Activated effector memory CD4-positive, alpha-beta T cell treated with Interleukin-2 at 50 U/mL for 16 hours (primary cell): ENCODE measurements at regions not wholly inside any gene's neighbourhood (a gene's known extent, or its start where the extent isn't known, plus 50 kb on each side); places are given as distances from the start of the nearest gene placed in this dataset.

Experiments used
- DNase-seq: peaks from one replicate; pipeline ENCODE4 v3.0.0-alpha.2; 2020

DNA sequence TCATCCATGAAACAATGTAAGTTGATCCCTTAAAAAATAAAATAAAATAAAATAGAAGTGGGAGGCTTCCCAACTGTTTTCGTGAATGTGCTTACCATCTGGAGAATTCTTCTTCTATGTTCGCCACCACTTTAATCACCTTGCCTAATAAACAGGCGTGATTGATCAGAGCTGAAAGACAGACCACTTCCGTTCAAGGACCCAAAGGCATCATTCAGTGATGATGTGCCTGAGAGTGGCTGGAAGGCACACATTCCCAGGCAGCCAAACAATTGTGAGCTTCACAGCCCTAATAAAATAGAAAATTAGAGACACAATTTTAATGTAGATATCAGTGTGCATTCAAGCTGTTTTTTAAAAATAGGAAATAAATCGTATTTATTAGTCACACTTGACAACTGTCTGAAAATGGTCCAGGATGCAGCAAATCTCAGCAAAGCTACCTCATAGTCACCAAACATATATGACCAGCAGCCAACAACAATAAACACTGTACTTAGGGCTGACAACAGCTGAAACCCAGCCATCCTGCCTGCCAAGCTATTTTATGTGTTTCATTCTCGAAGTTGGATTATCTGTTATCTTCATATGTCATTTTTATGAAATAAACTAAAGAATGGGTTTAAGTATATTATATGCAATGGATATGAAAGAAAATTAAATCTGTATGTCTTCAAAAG is 163.2 kb upstream of the FAM9B start:
- DNase-seq = no peak

DNA sequence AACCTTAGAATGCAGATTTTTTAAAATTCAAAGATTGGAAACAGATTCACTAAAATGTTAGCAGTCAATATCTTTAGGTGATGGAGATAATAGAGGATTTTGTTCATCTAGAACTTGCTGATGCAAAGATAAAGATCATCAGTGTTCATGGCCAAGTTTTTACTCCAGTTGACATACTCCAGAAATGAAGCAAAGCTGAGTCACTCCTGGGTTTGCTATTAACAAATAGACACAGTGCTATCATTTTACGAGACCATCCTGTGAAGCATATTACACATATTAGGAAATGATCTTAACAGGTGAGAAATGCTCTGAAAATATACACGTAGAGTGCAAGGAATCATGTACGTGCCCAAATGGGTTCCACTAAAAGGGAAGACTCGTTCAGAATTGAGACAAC is 170.6 kb upstream of the FAM9B start:
- DNase-seq = no peak

DNA sequence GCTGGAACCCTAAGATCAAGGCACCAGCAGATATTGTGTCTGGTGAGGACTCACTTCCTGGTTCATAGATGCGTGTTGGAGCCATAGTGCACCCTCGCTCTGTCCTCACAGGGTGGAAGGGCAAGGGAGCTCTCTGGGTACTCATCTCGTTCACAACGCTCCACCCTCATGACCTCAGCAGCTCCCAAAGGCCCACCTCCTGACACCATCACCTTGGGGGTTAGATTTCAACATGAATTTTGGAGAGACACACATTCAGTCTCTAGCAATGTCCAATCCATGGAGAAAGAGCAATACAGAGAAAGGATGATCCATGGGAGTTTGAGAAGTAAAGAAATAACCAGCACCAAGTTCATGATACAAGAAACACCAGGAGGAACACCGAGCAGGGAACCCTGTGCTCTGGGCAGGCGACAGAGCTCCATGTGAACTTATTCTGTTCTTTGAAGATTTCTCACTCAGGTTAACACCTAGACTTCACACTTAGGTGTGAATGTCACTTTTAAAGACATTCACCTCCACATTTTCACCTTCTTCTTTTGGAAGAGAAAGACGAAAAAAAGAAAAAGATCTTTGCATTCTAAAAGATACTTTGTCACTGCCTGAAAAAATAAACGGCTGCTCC is 171.8 kb upstream of the FAM9B start:
- no peak for DNase-seq

DNA sequence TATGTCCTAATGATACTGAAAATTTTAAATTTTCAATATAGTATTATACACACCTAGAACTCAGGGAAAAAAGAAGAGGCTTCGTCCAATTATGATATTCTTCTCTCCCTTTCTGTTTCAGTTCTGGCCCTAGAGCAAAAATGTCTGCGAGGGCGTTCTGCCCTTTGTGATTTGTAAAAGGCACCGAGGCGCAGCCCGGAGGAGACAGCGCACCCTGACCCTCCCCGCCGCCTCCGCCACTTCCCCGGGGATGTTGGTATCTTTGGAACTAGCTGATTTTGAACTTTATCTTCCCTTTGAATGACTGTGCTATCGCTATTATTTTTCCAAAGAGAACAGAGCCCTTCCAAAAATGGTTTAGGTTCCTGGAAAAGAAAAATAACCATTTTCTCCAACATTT is 173.2 kb upstream of the FAM9B start:
- DNase-seq = no peak

DNA sequence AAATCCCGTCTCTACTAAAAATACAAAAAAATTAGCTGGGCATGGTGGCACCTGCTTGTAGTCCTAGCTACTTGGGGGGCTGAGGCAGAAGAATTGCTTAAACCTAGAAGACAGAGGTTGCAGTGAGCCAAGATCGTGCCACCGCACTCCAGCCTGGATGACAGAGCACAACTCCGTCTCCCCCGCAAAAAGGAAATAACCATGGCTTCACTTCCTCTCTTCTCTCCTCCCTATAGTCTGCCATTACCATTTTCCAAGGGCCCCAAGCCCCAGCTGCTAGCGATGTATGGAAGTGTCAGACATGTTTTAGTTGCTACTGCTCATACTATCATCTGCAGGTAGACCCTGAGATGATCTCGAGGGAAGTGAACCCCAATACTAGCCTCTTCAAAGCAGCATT is 177.3 kb upstream of the FAM9B start:
- no peak for DNase-seq

DNA sequence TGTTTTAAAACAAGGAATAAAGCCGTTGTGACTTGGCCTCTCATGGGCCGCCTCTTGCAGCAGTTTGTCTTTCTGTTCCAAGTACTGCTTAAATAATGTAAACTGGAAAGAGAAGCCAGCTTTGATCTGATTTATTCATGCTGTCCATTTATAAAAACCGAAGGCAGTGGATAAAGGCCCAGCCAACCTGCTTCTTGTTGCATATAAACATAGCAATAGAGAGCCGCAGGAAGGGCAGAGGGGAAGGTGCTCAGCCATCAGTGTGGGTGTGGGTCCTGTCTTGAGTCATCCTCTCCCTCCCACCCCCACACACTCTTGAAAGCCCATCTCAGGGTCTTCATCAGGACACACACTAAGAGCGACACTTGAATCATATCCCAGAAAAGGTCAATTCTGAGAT is 187.9 kb upstream of the FAM9B start:
- DNase-seq = no peak

DNA sequence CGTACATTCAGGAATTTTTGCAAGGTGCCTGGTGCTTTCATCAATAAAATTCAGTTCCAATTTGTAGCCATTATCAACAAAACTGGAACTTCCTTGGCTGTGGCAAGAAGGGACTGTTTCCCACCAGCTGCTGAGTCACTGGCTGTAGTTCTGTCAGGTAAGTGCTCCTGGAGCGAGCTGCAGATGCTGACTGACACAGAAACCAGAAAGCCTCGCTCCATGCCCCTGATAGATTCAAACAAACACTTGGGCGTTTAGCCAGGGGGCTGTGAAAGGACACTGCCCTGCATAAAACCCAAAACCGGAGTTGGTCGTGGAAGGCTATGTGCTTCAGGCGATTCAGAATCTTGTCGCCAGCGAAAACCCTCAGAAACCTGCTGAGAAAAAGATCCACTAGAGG is 188.4 kb upstream of the FAM9B start:
- no peak for DNase-seq

DNA sequence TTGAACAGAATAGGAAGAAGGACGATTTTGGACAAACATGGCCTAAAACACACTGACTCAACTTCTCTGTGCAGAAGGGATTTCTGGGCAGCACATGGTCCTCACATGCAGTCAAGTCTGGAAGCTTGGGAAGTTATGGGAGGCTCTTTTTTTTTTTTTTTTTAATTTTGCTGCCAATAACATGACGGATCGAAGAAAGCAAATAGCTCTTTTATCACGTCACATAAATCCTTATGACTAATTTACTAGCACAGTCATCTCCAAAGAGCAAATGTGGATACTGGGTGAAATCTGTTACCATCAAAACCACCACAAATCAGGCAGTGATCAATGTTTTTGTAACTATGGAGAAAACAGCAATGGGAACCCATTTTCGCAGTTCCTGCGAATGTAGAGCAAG is 193.3 kb upstream of the FAM9B start:
- no peak for DNase-seq

DNA sequence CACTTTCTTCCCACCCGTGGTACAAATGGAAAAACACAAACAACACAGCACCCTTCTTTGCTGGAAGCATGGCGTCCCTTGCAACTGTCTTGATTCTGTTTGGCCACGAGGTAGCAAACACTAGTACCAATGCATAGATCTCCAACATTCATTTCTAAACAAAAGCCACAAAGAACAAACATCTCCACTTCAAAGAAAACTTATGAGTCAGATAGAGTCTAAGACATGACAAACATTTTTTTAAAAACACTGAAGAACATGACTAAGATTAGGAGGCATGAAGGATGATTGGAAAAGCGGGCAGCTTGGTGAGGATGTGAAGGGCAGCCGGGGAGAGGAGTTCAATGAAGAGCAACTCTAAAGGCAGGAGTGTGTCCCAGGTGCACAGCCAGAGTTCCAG is 197.6 kb upstream of the FAM9B start:
- DNase-seq = no peak

DNA sequence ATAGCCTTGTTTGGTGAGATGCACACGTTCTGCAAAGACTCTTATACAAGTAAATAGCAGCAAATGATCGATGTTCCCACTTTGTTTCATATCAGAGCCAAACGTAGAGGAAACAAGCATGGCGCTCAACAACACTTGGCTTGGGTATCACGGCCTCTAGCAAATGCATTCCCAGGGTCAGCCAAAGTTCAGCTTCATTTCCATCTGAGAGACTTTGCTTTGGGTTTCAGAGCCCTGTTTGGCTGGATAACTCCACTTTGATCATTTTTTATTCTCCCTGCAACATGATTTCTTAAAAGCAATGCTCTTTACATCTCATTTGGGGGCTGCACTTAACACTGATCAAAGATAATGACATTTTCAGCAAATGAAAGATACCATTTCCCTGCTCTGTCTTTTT is 199.2 kb upstream of the FAM9B start:
- no peak for DNase-seq

DNA sequence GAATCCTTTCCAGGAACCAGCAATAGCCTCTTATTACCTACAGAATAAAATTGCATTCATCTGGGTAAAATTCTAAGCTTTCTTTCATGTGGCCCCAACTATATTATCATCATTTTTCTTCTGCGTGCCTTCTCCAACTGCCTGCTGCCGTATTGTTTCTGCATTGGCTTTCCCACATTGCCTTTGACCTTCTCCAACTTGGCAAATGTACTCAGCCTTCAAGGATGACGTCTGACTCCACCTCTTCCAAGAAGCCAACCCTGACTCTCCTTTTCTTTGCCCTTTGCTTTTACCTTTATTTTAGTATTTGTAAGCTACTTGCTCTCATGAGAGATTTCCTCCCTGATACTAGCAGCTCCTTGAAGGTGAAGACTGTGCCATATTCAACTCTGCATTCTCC is 200.4 kb upstream of the FAM9B start:
- DNase-seq = no peak

DNA sequence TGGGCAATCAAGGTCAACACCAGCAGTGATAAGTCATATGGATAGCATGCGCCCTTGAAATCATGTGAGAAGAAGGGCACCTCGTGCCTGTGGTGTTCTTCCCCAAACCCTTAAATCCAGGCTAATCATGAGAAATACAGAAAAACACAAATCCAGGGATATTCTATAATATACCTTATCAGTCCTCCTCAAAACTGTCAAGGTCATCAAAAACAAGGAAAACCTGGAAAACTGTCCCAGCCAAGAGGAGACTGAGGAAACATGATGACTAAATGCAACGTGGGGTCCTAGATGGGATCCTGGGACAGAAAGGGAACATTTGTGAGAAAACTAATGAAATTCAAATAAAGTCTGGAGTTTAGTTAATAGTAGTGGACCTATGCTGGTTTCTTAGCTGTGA is 201.8 kb upstream of the FAM9B start:
- no peak for DNase-seq

DNA sequence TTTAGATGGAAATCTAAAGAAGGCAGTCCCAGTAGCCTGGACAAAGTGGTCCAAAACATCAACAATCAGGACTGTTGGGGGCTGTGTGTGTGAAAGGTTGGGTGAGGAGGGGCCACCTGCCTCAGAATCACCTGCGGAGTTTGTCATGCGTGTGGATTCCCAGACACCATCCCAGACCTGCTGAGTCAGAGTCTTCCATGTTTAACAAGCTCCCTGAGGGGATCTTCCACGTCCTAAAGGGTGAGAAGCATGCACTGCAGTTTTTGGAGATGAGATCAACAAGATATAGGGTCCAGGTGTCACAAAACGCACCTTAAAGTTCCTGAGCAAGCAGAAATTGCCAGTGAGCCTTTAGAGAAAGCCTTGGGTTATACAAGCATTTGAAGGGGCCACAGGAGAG is 207.0 kb upstream of the FAM9B start:
- no peak for DNase-seq

DNA sequence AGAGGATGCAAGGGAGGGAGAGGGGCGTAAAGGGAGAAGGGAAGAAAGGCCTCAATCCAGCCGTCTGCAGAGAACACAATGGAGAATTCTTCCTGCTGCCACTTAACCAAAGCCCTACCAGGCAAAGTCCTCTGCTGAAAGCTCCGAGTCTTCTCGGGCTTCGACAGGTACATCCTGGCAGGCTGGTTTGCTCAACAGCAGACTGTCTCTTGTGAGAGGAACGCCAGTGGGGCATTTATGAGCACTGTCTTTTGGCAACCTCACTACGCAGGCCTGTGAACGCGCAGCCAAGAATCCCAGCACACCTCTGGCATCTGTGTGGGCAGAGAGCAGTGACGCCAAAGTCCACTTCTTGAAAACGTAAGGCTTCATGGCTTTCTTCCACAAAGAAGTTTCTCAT is 207.5 kb upstream of the FAM9B start:
- no peak for DNase-seq

DNA sequence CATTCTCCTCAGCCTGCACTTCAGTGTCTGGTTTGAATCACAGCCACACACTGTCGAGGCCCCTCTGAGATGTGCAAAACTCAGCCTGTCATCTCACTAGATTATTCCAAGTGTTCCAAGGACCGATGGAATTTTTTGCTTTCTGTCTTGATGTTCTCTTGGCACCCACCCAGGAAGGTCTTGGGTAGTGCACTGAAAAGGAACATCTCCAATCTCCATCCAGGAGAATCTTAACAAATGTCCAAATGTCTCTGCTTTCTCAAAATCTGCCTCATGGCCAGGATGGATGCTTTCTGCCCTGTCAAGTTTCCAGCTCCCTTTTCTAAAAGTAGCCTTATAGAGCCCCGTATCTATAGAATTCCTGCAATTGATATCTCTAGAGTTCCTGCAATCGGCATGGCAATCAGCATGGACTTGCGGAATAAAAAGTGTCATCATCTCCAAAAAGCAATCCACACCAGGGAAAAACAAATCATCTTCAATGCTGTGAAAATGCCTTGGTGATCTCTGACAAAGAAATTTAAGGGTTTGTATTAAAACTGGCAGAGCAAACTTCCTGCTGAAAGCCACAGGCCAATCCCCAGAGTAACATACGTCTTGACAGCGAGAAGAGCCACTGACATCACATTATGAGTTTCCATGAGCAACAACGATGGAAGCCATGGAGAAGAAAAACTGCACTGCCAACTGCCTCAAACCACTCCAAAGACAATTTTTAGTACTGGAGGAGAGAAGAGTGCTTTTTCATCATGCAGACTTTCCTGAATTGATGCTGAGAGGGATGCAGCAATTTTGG is 215.3 kb upstream of the FAM9B start:
- DNase-seq = no peak

DNA sequence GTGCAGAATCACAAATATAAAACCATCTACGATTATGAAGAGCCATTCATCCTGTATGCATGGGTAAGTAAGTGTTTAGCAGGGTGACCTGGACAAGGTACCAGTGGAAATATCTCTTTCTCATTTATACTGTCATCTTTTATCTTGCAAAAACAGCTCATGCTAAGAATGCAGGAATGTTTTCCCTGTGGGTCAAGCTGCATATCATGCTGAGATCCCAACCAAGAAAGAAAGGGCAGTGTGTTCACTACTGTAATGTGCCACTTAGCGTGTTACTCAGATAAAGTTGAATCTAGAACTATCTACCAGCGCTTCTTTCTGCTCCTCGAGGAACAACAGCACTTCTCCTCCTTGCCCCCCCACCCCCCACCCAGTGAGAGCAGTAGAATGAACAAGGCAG is 212.7 kb upstream of the TBL1X start:
- no peak for DNase-seq

DNA sequence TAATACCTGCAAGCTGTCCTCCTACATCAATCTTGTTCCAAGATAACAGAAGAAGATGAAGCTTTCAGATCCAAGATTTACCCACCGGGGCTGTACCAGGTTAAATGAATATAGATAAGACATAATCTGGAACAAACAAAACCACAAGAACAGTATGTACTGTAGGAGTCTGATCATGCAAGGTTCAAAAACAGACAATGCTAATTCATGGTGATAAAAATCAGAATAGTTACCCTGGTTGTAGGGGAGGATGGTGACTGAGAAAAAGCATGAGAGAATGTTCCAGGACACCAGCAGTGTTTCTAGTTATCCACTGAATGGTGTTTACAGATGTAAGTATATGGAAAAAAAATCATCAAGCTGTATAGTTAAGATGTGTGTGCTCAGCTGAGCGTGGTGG is 211.6 kb upstream of the TBL1X start:
- DNase-seq = no peak

DNA sequence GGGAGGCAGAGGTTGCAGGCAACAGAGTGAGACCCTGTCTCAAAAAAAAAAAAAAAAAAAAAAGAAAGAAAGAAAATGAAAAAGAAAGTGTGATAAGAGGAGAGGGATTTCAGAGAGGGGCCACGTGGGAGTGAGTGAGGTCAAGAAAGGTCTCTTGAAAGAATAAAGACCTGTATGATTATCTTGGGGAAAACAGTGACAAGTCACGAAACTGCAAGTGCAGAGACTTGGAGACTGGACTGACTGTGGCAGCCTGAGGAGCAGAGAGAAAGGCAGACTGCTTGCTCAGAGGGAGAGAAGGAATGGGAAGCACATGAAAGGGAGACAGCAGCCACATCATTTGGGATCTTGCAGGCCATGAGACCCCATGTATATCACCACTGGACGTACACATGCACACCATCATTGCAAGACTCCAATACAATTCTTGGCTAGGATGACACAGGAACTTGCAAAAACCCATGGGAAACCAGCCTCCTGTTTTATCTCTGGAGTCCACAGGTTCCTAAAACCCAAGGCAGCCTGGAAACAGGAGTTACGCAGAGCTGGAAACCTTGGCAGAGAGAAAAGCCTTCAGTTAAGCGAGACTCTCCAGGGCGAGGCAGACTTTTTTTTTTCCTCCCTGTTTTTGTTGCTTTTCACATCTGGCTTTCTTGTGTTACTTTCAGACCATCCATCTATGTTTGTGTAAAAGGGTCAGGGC is 207.0 kb upstream of the TBL1X start:
- no peak for DNase-seq

DNA sequence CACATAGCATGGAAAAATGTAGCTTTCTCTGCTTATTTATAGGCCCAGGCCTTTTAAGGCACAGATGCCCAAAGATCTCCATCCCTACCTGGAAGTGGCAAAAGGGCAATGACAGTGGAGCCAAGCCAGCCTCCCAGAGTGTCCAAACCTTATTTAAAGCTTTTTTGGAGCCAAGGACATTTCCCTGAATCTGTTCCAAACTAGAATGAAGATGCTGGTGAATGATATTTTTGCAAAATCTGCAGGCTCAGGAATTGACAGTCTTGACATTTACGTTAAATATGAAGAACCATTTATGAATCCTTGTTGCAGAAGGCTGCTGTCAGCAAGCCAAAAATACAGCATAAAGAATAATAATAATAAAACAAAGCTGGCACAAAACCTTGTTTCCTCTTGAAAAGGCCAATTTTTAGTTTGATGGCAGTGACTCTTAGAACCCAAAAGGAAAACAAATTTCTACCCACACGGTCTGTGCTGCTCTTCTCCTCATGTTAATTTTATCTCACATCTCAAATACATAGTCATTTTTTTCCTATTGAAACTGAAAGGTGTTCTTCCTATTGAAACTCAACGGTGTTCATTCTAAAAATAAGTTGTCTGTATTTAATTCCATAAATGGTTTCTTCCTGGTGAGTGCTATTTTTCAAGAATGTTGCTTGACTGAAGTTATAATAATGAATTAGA is 206.3 kb upstream of the TBL1X start:
- no peak for DNase-seq

DNA sequence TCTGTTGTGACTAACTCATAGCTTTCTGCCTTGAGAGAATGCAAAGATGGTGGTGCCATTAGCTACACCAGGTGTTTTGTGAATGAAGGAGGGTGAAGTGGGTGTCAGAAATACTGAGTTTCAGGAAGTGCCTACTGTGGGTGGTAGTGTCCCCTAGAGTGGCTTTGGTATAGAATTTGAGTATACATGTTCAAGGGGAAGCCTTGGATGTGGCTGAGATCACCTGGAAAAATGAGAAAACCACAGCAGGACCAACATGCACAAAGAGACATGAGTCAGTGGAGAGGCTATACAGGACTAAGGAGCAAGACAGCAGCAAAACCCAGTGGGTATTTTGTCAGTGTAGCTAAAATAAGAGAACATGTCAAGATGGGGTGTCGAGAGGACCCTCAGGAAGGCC is 204.3 kb upstream of the TBL1X start:
- DNase-seq = no peak

DNA sequence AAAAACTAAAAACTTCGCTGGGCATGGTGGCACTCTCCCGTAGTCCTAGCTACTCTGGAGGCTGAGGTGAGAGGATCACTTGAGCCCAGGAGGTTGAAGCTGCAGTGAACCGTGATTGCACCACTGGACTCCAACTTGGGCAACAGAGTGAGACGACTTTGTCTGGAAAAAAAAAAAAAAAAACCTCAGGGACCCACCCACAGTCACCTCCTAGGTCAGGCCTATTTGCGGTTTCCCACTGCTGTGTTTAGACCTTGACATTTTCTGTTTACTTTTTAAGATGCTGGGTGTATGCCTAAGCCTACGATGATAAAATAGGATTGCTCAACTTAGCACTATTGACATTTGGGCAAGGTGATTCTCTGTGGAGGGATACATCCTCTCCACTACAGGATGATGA is 197.4 kb upstream of the TBL1X start:
- no peak for DNase-seq

DNA sequence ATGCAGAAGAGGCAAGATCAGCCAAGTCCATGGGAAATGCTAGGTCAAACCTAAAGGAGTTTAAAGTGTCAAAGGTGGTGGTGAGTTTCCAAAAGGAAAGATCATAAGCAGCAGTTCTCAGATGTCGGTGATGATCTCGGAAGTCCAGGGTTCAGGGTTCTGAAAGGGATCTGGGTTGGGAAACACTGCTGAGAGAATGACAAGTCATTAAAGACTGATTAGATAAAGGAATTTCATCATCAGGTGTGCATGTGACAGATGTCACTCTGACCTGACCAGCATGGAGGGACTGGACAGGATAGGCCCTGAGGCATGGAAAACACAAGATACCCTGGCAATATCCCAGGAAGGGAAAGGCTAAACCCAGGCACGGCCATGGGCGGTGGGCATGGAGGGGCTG is 195.7 kb upstream of the TBL1X start:
- no peak for DNase-seq
